ENCODE measurements at regions not wholly inside any gene's neighbourhood (a gene's known extent, or its start where the extent isn't known, plus 50 kb on each side); places are given as distances from the start of the nearest gene placed in this dataset.
"Not testable (repeated sequence)": the region's sequence is repeated elsewhere in the genome, so short reads cannot be mapped to it uniquely, and the experiment has no call there.

GRCh38 chr5:96101358-96102089 lies 139.9 kb upstream of the ELL2 start:
- DNase-seq, result no peak
- no peak overlapping the region for H3K27ac ChIP-seq
- intact Hi-C loops (cut with DNase I), result no loop called here
- H3K4me1 ChIP-seq, result no peaks in the 10 kb centered on the region
- H3K27me3 ChIP-seq, result no peaks in the 10 kb centered on the region
- TF ChIP-seq POLR2AphosphoS5 (IDR thresholded peaks at IDR 0.05) (no peak), EP300 (IDR thresholded peaks at IDR 0.05) (no peak), POLR2A (IDR thresholded peaks at IDR 0.05) (no peak), CTCF (IDR thresholded peaks at IDR 0.05) (no peak)
- no peaks in the 10 kb centered on the region for H3K36me3 ChIP-seq
- no peaks in the 10 kb centered on the region for H3K9me3 ChIP-seq
- H3K4me3 ChIP-seq, result no peak overlapping the region
- WGBS, 2 donors, result 82 to 96% methylated on average over 7 of the region's 7 CpGs

- H3K36me3 ChIP-seq; H3K9me3 ChIP-seq; H3K27ac ChIP-seq; H3K27me3 ChIP-seq; DNase-seq; H3K4me3 ChIP-seq; intact Hi-C loops (cut with DNase I); H3K4me1 ChIP-seq: not testable (repeated sequence)
These were observed 135.8 kb upstream of the ELL2 start for GRCh38 chr5:96097488-96097887.

GRCh38 chr5:96096724-96097123 lies 135.1 kb upstream of the ELL2 start:
- WGBS, 2 donors, result 93 to 98% methylated on average over 2 of the region's 2 CpGs
- DNase-seq, result no peak
- Histone ChIP-seq H3K36me3 (no peaks in the 10 kb centered on the region), H3K27ac (no peak overlapping the region), H3K4me3 (no peak overlapping the region), H3K4me1 (no peaks in the 10 kb centered on the region), H3K9me3 (no peaks in the 10 kb centered on the region), H3K27me3 (no peaks in the 10 kb centered on the region)
- TF ChIP-seq CTCF (IDR thresholded peaks at IDR 0.05) (no peak), POLR2A (IDR thresholded peaks at IDR 0.05) (no peak), EP300 (IDR thresholded peaks at IDR 0.05) (no peak), POLR2AphosphoS5 (IDR thresholded peaks at IDR 0.05) (no peak)
- intact Hi-C loops (cut with DNase I), result no loop called here

- no peak for DNase-seq
- Histone ChIP-seq H3K36me3 (no peaks in the 10 kb centered on the region), H3K27ac (no peak overlapping the region), H3K4me3 (no peak overlapping the region), H3K4me1 (no peaks in the 10 kb centered on the region), H3K9me3 (no peaks in the 10 kb centered on the region), H3K27me3 (no peaks in the 10 kb centered on the region)
- intact Hi-C loops (cut with DNase I), result no loop called here
- no peak for TF ChIP-seq CTCF (IDR thresholded peaks at IDR 0.05)
- peak in 1 of 4 donors; percentile 13 for TF ChIP-seq POLR2AphosphoS5 (IDR thresholded peaks at IDR 0.05)
- no peak for TF ChIP-seq POLR2A (IDR thresholded peaks at IDR 0.05)
These were observed 133.3 kb upstream of the ELL2 start for GRCh38 chr5:96094904-96095303.

- H3K27me3 ChIP-seq, result no peaks in the 10 kb centered on the region
- no peaks in the 10 kb centered on the region for H3K9me3 ChIP-seq
- no peak overlapping the region for H3K4me3 ChIP-seq
- no peaks in the 10 kb centered on the region for H3K36me3 ChIP-seq
- no peak for DNase-seq
- H3K4me1 ChIP-seq, result no peaks in the 10 kb centered on the region
- intact Hi-C loops (cut with DNase I), result no loop called here
- WGBS, 2 donors, result 20 to 58% methylated on average over 1 of the region's 1 CpG
- no peak for TF ChIP-seq CTCF (IDR thresholded peaks at IDR 0.05)
- TF ChIP-seq POLR2AphosphoS5 (IDR thresholded peaks at IDR 0.05), result no peak
- no peak for TF ChIP-seq EP300 (IDR thresholded peaks at IDR 0.05)
- no peak for TF ChIP-seq POLR2A (IDR thresholded peaks at IDR 0.05)
- no peak overlapping the region for H3K27ac ChIP-seq
These were observed 132.3 kb upstream of the ELL2 start for GRCh38 chr5:96093890-96094381.

Measured in sigmoid colon (tissue), 6 donors.